HUES64 (cell line): ENCODE measurements at regions not wholly inside any gene's neighbourhood (a gene's known extent, or its start where the extent isn't known, plus 50 kb on each side); places are given as distances from the start of the nearest gene placed in this dataset.

ENCODE experiments used
- H3K27ac ChIP-seq: 2 replicates; pipeline ENCODE4 v1.7.0; 2013; ENCODE audit warnings: low read depth, low read length, inconsistent platforms
- H3K27me3 ChIP-seq: 2 replicates; pipeline ENCODE4 v1.6.1; 2013; ENCODE audit warnings: mild to moderate bottlenecking, low read length; ENCODE audit not compliant: insufficient read depth
- H3K36me3 ChIP-seq: 2 replicates; pipeline ENCODE4 v1.6.1; 2013; ENCODE audit warnings: mild to moderate bottlenecking, low read length; ENCODE audit not compliant: insufficient read depth
- H3K4me1 ChIP-seq: 2 replicates; pipeline ENCODE4 v1.6.1; 2013; ENCODE audit warnings: mild to moderate bottlenecking, low read length, moderate library complexity; ENCODE audit not compliant: insufficient read depth
- H3K4me3 ChIP-seq: 2 replicates; pipeline ENCODE4 v1.5.1; 2013; ENCODE audit warnings: mild to moderate bottlenecking, low read length, moderate library complexity
- H3K9ac ChIP-seq: 2 replicates; pipeline ENCODE4 v1.6.1; 2013; ENCODE audit warnings: mild to moderate bottlenecking, low read depth, low read length
- H3K9me3 ChIP-seq: 2 replicates; pipeline ENCODE4 v1.6.1; 2013; ENCODE audit warnings: low read depth, low read length; ENCODE audit not compliant: insufficient read depth
- WGBS: fragments of 150-250, 120-280 bp; methylation state at CpG from one replicate; pipeline ENCODE4 v1.1.7; 2013; ENCODE audit warnings: missing lambda C conversion rate; 5-methylcytosine and 5-hydroxymethylcytosine counted together

DNA sequence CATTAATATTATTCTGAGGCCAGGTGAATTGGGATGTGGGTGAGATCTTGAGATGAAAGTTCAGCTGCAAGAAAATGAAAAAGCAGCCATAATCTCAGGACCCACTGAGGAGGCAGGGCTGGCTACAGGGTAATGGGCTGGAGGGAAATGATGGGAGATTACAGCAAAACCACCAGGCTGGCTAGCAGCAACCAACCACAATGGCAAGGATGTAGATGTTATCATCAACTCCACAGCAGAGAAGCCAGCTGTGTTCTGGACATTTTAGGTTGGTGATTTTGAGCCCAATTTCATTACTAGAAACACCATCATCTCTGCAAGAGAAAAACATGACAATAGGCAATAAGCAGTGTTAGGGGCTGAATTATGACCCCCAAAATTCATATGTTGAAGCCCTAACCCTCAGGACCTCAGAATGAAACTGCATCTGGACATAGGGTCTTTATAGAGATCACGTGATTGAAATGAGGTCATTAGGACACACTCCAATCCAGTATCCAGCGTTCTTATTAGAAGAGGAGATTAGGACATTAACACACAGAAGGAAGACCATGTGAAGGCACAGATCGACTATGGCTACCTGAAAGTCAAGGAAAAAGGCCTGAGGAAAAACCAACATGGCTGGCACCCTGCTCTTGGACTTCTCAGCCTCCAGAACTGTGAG lies 139.8 kb upstream of the KIT start:
- Histone ChIP-seq H3K9me3 (no peaks in the 10 kb centered on the region), H3K27ac (no peak overlapping the region), H3K9ac (no peak overlapping the region), H3K27me3 (no peaks in the 10 kb centered on the region), H3K36me3 (no peaks in the 10 kb centered on the region), H3K4me3 (no peak overlapping the region), H3K4me1 (no peaks in the 10 kb centered on the region)
- 90% methylated on average over 3 of the region's 3 CpGs for WGBS

GRCh38 chr4:54525602-54526001 lies 132.2 kb upstream of the KIT start:
- Histone ChIP-seq H3K27me3 (no peaks in the 10 kb centered on the region), H3K27ac (no peak overlapping the region), H3K4me3 (no peak overlapping the region), H3K4me1 (peaks cover 2% of the 10 kb centered on the region; the same call in 1 of the 2 replicates), H3K9me3 (no peaks in the 10 kb centered on the region), H3K9ac (no peak overlapping the region), H3K36me3 (no peaks in the 10 kb centered on the region)
- 83% methylated on average over 3 of the region's 3 CpGs for WGBS

DNA sequence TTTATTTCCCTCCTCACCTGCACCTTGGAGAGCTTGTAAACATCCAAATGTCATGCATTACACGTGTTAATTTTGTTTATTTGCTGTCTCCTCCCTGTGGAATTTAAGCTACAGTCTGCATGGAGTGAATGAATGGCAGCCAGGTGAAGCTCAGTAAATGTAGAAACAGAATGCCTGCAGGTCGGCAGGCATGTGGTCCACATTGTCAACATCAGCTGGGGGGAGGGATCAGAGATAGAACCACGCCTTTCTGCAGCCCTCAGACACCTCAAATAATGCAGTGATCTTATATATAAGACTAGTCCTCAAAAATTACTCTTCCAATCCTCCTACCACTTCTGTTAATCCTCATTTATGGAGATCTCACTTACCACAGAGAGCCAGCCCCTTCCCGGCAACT lies 131.2 kb upstream of the KIT start:
- Histone ChIP-seq H3K9ac (no peak overlapping the region), H3K4me1 (peaks cover 2% of the 10 kb centered on the region; the same call in 1 of the 2 replicates), H3K9me3 (no peaks in the 10 kb centered on the region), H3K4me3 (no peak overlapping the region), H3K27ac (no peak overlapping the region), H3K36me3 (no peaks in the 10 kb centered on the region), H3K27me3 (no peaks in the 10 kb centered on the region)
- WGBS: 75% methylated on average over 4 of the region's 4 CpGs

DNA sequence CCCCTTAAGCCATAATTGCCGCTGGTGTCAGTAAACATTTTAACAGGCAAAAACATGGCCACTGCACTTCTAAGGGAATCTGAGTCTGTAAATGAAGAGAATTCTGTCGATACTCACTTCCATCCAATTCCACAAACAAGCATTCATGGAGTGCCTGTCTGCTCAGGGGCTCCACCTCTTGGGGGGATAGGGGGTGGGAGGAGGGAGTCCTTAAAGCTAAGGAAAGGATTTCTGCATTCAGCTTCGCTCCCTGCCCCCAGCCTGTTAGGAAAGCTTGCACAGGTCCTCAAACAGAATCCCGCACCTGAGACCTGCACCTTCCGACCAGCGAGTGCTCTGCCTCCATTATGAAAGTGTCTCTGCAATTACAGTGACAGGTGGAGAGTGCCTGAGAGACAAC lies 130.2 kb upstream of the KIT start:
- H3K9me3 ChIP-seq: no peaks in the 10 kb centered on the region
- WGBS: 91% methylated on average over 5 of the region's 6 CpGs
- no peaks in the 10 kb centered on the region for H3K36me3 ChIP-seq
- H3K9ac ChIP-seq: no peak overlapping the region
- no peaks in the 10 kb centered on the region for H3K27me3 ChIP-seq
- H3K4me3 ChIP-seq: no peak overlapping the region
- H3K4me1 ChIP-seq: peaks cover 2% of the 10 kb centered on the region; the same call in 1 of the 2 replicates
- H3K27ac ChIP-seq: no peak overlapping the region

DNA sequence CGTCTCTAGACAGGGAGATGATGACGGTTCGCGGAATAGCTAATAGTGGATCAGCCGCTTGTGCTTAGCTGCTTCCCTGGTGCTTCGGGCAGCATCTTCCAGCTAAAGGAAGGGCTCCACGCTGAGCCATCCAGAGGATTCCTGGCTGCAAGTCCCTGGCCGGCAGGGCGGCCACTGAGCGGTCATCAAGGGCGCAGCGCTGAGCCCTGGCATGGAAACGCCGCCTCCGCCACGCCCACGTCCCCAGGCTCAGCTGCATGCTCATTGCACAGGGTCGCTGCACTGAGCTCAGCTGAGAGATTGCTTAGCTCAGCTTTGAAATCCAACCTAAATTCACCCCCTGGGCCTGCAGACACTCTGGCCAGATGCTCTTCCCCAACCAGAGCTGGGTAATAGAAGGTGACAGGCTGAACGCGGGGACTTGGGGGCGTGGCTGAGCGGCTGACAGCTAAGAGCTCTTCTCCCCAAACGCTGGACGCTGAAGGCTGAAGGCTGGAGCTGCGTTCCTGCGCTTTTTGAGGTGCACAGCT lies 118.2 kb upstream of the KIT start:
- Histone ChIP-seq H3K9ac (no peak overlapping the region), H3K4me1 (peaks cover 24% of the 10 kb centered on the region), H3K27me3 (no peaks in the 10 kb centered on the region), H3K4me3 (peak overlapping the region; percentile 54), H3K36me3 (no peaks in the 10 kb centered on the region), H3K9me3 (peaks cover 8% of the 10 kb centered on the region; the same call in 1 of the 2 replicates), H3K27ac (no peak overlapping the region)
- 9% methylated on average over 26 of the region's 26 CpGs for WGBS

DNA sequence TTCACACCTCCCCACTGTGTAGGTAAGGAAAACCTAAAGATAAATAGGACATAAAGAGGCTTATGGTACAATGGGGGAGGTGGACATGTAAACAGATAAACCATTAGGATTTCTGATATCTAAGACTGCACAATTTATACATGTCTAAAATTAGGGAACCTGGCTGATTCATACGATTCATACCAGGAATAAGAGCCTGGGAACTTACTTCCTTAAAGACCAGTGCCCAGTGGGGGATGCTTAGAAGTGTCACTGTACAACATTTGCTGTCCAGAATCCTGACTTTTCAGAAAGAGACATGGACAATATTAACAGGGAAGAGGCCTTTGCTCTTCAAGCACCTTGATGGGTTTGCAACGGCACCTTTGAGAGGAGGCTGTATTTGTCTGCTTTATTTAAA lies 116.8 kb upstream of the KIT start:
- H3K4me3 ChIP-seq: no peak overlapping the region
- no peaks in the 10 kb centered on the region for H3K27me3 ChIP-seq
- 87% methylated on average over 2 of the region's 2 CpGs for WGBS
- no peaks in the 10 kb centered on the region for H3K36me3 ChIP-seq
- no peaks in the 10 kb centered on the region for H3K9me3 ChIP-seq
- H3K4me1 ChIP-seq: peaks cover 24% of the 10 kb centered on the region
- H3K27ac ChIP-seq: no peak overlapping the region
- H3K9ac ChIP-seq: no peak overlapping the region

- Histone ChIP-seq H3K4me3 (no peak overlapping the region), H3K9me3 (no peaks in the 10 kb centered on the region), H3K9ac (no peak overlapping the region), H3K4me1 (peaks cover 24% of the 10 kb centered on the region), H3K27ac (no peak overlapping the region), H3K27me3 (no peaks in the 10 kb centered on the region), H3K36me3 (no peaks in the 10 kb centered on the region)
- 41% methylated on average over 5 of the region's 10 CpGs for WGBS
Observed at GRCh38 chr4:54541426-54542118, 116.2 kb upstream of the KIT start.

DNA sequence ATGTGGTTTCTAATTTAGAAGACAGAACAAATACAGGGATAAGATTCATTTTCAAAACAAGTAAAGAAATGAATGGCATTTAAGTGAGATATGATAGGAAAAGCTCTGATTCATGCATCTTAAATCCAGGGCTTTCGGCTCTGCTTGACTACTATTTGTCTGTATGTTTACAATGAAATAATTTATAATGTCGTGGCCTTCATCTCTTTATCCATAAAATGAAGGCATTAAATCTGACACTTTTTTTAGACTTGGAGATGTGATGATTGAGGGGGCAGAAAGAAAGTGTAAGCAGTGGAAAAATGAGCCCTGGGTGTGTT lies 115.7 kb upstream of the KIT start:
- WGBS: 89% methylated on average over 1 of the region's 2 CpGs
- Histone ChIP-seq H3K27me3 (no peaks in the 10 kb centered on the region), H3K4me3 (no peak overlapping the region), H3K9me3 (no peaks in the 10 kb centered on the region), H3K27ac (no peak overlapping the region), H3K36me3 (no peaks in the 10 kb centered on the region), H3K9ac (no peak overlapping the region), H3K4me1 (peaks cover 24% of the 10 kb centered on the region)

- Histone ChIP-seq H3K36me3 (no peaks in the 10 kb centered on the region), H3K27ac (no peak overlapping the region), H3K9me3 (no peaks in the 10 kb centered on the region), H3K27me3 (no peaks in the 10 kb centered on the region), H3K4me1 (peaks cover 28% of the 10 kb centered on the region), H3K9ac (no peak overlapping the region), H3K4me3 (no peak overlapping the region)
- WGBS: 66% methylated on average over 6 of the region's 6 CpGs
Observed at GRCh38 chr4:54542540-54543041, 115.2 kb upstream of the KIT start.

- Histone ChIP-seq H3K27ac (no peak overlapping the region), H3K9ac (no peak overlapping the region), H3K9me3 (no peaks in the 10 kb centered on the region), H3K4me3 (no peak overlapping the region), H3K4me1 (peaks cover 33% of the 10 kb centered on the region), H3K27me3 (no peaks in the 10 kb centered on the region), H3K36me3 (no peaks in the 10 kb centered on the region)
- 95% methylated on average over 3 of the region's 3 CpGs for WGBS
Observed at GRCh38 chr4:54543088-54543795, 114.5 kb upstream of the KIT start.
